ENCODE measurements at regions not wholly inside any gene's neighbourhood (a gene's known extent, or its start where the extent isn't known, plus 50 kb on each side); places are given as distances from the start of the nearest gene placed in this dataset.

GRCh38 chr5:15385553-15385952 lies 114.4 kb upstream of the FBXL7 start:
- Histone ChIP-seq H3K4me1 (replicated peaks) (no peaks in the 10 kb centered on the region), H3K27ac (no peak overlapping the region), H3K4me3 (no peak overlapping the region), H3K27me3 (replicated peaks; ENCODE audit: insufficient read depth) (no peaks in the 10 kb centered on the region), H3K9me3 (no peaks in the 10 kb centered on the region), H3K36me3 (no peaks in the 10 kb centered on the region)
- WGBS, result 90% methylated on average over 18 of the region's 18 CpGs
- intact Hi-C loops (cut with DNase I), result loop anchor here (10.0 kb wide), 1 partner anchor 609 kb away; no protein-coding TSS in a partner anchor
- TF ChIP-seq POLR2AphosphoS5 (IDR thresholded peaks at IDR 0.05), result no peak
- no peak for TF ChIP-seq POLR2A (IDR thresholded peaks at IDR 0.05)
- no peak for TF ChIP-seq CTCF (IDR thresholded peaks at IDR 0.05)
- no peak for DNase-seq (ENCODE audit: low spot score)

DNA sequence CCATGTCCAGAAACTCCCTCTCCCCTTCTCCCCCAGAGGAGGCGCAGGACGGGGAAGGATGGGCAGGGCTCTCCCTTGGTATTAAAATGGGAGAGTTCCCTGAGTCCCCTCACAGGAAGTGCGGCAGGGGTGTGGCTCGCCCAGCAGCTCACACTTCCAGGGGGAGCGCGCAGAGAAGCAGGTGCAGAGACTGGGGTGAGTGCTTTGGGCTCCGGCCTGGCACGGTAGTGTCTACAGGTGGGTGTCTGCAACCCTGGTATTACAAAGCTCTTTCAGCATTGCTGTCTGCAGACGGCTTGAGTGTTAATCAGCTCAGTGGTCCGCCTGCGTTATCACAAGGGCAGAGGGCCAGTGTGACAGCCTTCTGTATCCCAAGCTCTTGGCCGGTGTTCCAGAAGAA lies 114.9 kb upstream of the FBXL7 start:
- H3K27me3 ChIP-seq (replicated peaks; ENCODE audit: insufficient read depth), result no peaks in the 10 kb centered on the region
- no peak overlapping the region for H3K4me3 ChIP-seq
- DNase-seq (ENCODE audit: low spot score), result no peak
- H3K4me1 ChIP-seq (replicated peaks), result no peaks in the 10 kb centered on the region
- no peaks in the 10 kb centered on the region for H3K36me3 ChIP-seq
- 93% methylated on average over 12 of the region's 12 CpGs for WGBS
- no peaks in the 10 kb centered on the region for H3K9me3 ChIP-seq
- no peak overlapping the region for H3K27ac ChIP-seq
- TF ChIP-seq POLR2A (IDR thresholded peaks at IDR 0.05) (no peak), CTCF (IDR thresholded peaks at IDR 0.05) (no peak), POLR2AphosphoS5 (IDR thresholded peaks at IDR 0.05) (no peak)
- intact Hi-C loops (cut with DNase I), result loop anchor here (10.0 kb wide), 1 partner anchor 610 kb away; no protein-coding TSS in a partner anchor

DNA sequence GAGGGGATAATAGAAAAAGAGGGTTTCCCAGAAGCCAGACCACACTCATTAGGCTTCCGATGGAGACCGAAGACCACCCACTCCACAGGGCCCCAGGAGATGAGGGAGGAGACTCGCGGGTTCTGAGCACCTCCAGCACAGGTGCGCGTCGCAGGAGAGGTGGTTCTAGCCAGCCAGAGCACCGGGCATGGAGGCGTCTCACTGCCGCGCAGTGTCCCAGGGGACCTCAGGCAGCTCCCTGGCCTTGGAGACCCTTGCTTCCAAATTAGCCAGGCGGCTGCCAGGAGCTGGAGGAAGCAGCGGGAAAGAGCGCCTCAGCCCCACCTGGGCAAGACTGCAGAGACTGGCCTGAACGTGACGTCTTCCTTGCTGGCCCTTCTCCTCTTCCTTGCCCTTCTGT lies 115.4 kb upstream of the FBXL7 start:
- no peak overlapping the region for H3K4me3 ChIP-seq

DNA sequence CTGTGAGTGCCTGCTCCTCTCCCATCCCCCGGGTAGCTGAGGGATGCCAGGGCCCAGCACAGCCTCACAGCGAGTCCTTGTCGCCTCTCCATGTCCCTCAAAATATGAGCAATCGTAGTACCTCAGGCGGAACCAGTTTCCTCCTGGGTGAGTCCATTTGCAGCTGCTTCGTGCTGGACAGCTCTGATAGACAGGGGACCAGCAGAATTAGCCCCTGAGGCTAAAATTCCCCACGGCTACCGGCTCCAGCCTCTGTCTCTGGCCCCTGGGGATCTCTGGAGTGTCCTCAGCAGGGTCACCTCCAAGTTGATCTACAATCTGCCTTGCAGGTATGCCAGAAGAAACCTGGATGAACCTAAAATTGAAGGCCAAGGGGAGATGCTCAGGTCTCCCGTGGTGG lies 115.8 kb upstream of the FBXL7 start:
- Histone ChIP-seq H3K27me3 (replicated peaks; ENCODE audit: insufficient read depth) (no peaks in the 10 kb centered on the region), H3K4me1 (replicated peaks) (no peaks in the 10 kb centered on the region), H3K4me3 (no peak overlapping the region), H3K36me3 (no peaks in the 10 kb centered on the region), H3K9me3 (no peaks in the 10 kb centered on the region), H3K27ac (no peak overlapping the region)
- intact Hi-C loops (cut with DNase I), result loop anchor here (10.0 kb wide), 1 partner anchor 611 kb away; no protein-coding TSS in a partner anchor
- DNase-seq (ENCODE audit: low spot score), result no peak
- TF ChIP-seq POLR2AphosphoS5 (IDR thresholded peaks at IDR 0.05) (no peak), POLR2A (IDR thresholded peaks at IDR 0.05) (no peak), CTCF (IDR thresholded peaks at IDR 0.05) (no peak)
- WGBS, result 88% methylated on average over 9 of the region's 9 CpGs

More for the DNA sequence above, 115.4 kb upstream of the FBXL7 start:
- Histone ChIP-seq H3K4me1 (replicated peaks) (no peaks in the 10 kb centered on the region), H3K36me3 (no peaks in the 10 kb centered on the region), H3K27me3 (replicated peaks; ENCODE audit: insufficient read depth) (no peaks in the 10 kb centered on the region), H3K9me3 (no peaks in the 10 kb centered on the region), H3K27ac (no peak overlapping the region)
- WGBS, result 91% methylated on average over 16 of the region's 16 CpGs
- TF ChIP-seq POLR2A (IDR thresholded peaks at IDR 0.05) (no peak), CTCF (IDR thresholded peaks at IDR 0.05) (no peak), POLR2AphosphoS5 (IDR thresholded peaks at IDR 0.05) (no peak)
- DNase-seq (ENCODE audit: low spot score), result no peak
- intact Hi-C loops (cut with DNase I), result loop anchor here (10.0 kb wide), 1 partner anchor 610 kb away; no protein-coding TSS in a partner anchor

GRCh38 chr5:15383469-15383868 lies 116.5 kb upstream of the FBXL7 start:
- Histone ChIP-seq H3K9me3 (no peaks in the 10 kb centered on the region), H3K4me1 (replicated peaks) (no peaks in the 10 kb centered on the region), H3K4me3 (no peak overlapping the region), H3K27ac (no peak overlapping the region), H3K27me3 (replicated peaks; ENCODE audit: insufficient read depth) (no peaks in the 10 kb centered on the region), H3K36me3 (no peaks in the 10 kb centered on the region)
- no peak for TF ChIP-seq POLR2A (IDR thresholded peaks at IDR 0.05)
- TF ChIP-seq CTCF (IDR thresholded peaks at IDR 0.05), result peak in 2 of 4 experiments; percentile 34 to 38
- TF ChIP-seq POLR2AphosphoS5 (IDR thresholded peaks at IDR 0.05), result no peak
- 68% methylated on average over 1 of the region's 1 CpG for WGBS
- intact Hi-C loops (cut with DNase I), result loop anchor here (10.0 kb wide), 1 partner anchor 611 kb away; no protein-coding TSS in a partner anchor
- no peak for DNase-seq (ENCODE audit: low spot score)
